SK-N-SH (cell line): ENCODE measurements at regions not wholly inside any gene's neighbourhood (a gene's known extent, or its start where the extent isn't known, plus 50 kb on each side); places are given as distances from the start of the nearest gene placed in this dataset.

ENCODE experiments used
- CTCF ChIA-PET: fragments of 300-600, 350-600 bp; formaldehyde crosslinking; extraction: SDS; loops from one replicate; lab custom pipeline; 2021; lab: Yijun Ruan, JAX
- POLR2A ChIA-PET: fragments of 350-600 bp; sonication (Branson Sonifier 250); formaldehyde crosslinking; extraction: SDS; loops from one replicate; lab custom pipeline; 2020; ENCODE audit warnings: antibody characterized with exemption, inconsistent platforms; lab: Yijun Ruan, JAX
- DNase-seq: peaks from one replicate; pipeline ENCODE4 v3.0.0; 2012
- H2AFZ ChIP-seq: fragments of 200-600 bp; sonication (generic); 2 replicates; pipeline ENCODE4 v1.8.1; 2016; ENCODE audit warnings: antibody characterized with exemption, mild to moderate bottlenecking, low read depth
- H3F3A ChIP-seq: fragments of 200-600 bp; sonication (generic); replicated peaks from 2 replicates; pipeline ENCODE3; 2016; ENCODE audit warnings: antibody characterized with exemption, mild to moderate bottlenecking; ENCODE audit not compliant: insufficient read depth
- H3K27ac ChIP-seq, 2 experiments: fragments of 200-500 bp in 1 of 2; fragments of 200-600 bp in 1 of 2; sonication (Bioruptor generic) in 1 of 2; sonication (generic), shearing (Covaris generic) in 1 of 2; 2 replicates each; pipeline versions ENCODE4 v1.5.1 to v1.6.1; 2014 to 2016; ENCODE audit warnings: low read depth in 2 of 2, inconsistent platforms in 1 of 2, low read length in 1 of 2, mild to moderate bottlenecking in 1 of 2, mixed read lengths in 1 of 2
- H3K27me3 ChIP-seq: fragments of 200-600 bp; sonication (generic), shearing (Covaris generic); 2 replicates; pipeline ENCODE4 v1.6.1; 2016; ENCODE audit warnings: mixed run types; ENCODE audit not compliant: insufficient read depth
- H3K36me3 ChIP-seq, 2 experiments: fragments of 200-500 bp in 1 of 2; fragments of 200-600 bp in 1 of 2; sonication (Bioruptor generic) in 1 of 2; sonication (generic) in 1 of 2; replicated peaks in 1 of 2; 2 replicates each; pipeline versions ENCODE3 to v1.5.1; 2014 to 2016; ENCODE audit warnings: low read length in 1 of 2, mild to moderate bottlenecking in 1 of 2; ENCODE audit not compliant: insufficient read depth in 2 of 2, control insufficient read depth in 1 of 2
- H3K4me1 ChIP-seq, 2 experiments: fragments of 200-500 bp in 1 of 2; fragments of 200-600 bp in 1 of 2; sonication (Bioruptor generic) in 1 of 2; sonication (generic), shearing (Covaris generic) in 1 of 2; 2 replicates each; pipeline versions ENCODE4 v1.5.1 to v1.6.1; 2014 to 2016; ENCODE audit warnings: low read depth in 1 of 2, low read length in 1 of 2, mixed run types in 1 of 2; ENCODE audit not compliant: insufficient read depth in 2 of 2, control insufficient read depth in 1 of 2
- H3K4me2 ChIP-seq: fragments of 200-600 bp; sonication (generic), shearing (Covaris generic); 2 replicates; pipeline ENCODE4 v1.6.1; 2017; ENCODE audit warnings: mixed run types
- H3K4me3 ChIP-seq, 2 experiments: fragments of 200-500 bp in 1 of 2; fragments of 200-600 bp in 1 of 2; sonication (Bioruptor generic) in 1 of 2; sonication (generic), shearing (Covaris generic) in 1 of 2; 2 replicates each; pipeline versions ENCODE4 v1.5.1 to v1.8.1; 2014 to 2016; ENCODE audit warnings: low read depth in 2 of 2, inconsistent platforms in 1 of 2, low read length in 1 of 2, mild to moderate bottlenecking in 1 of 2, mixed read lengths in 1 of 2, moderate library complexity in 1 of 2
- H3K79me2 ChIP-seq: fragments of 200-600 bp; sonication (generic); 2 replicates; pipeline ENCODE4 v1.8.1; 2017; ENCODE audit warnings: mild to moderate bottlenecking; ENCODE audit not compliant: insufficient read depth
- H3K9ac ChIP-seq: fragments of 200-600 bp; sonication (generic); 2 replicates; pipeline ENCODE4 v1.6.1; 2017; ENCODE audit warnings: mixed run types
- H3K9me2 ChIP-seq: fragments of 200-600 bp; sonication (generic); 2 replicates; pipeline ENCODE4 v1.6.1; 2017; ENCODE audit warnings: mixed run types
- H3K9me3 ChIP-seq: fragments of 200-600 bp; sonication (generic); 2 replicates; pipeline ENCODE4 v1.6.1; 2017; ENCODE audit warnings: mixed run types, mild to moderate bottlenecking, moderate library complexity
- H4K20me1 ChIP-seq: fragments of 200-600 bp; sonication (generic); 2 replicates; pipeline ENCODE4 v1.6.1; 2017; ENCODE audit warnings: mild to moderate bottlenecking, mixed run types; ENCODE audit not compliant: insufficient read depth
- EP300 ChIP-seq, 2 experiments: IDR thresholded peaks; 2 replicates each; pipeline versions ENCODE4 v1.4.0 to v1.6.1; 2012; ENCODE audit warnings: borderline replicate concordance in 1 of 2, low read depth in 1 of 2, low read length in 1 of 2
- FOSL2 ChIP-seq: IDR thresholded peaks from 2 replicates; pipeline ENCODE4 v1.4.0; 2012; ENCODE audit warnings: low read depth, mild to moderate bottlenecking, moderate library complexity, borderline replicate concordance
- FOXM1 ChIP-seq: IDR thresholded peaks from 2 replicates; pipeline ENCODE4 v1.4.0; 2012; ENCODE audit warnings: low read depth, mild to moderate bottlenecking
- IRF3 ChIP-seq: fragments of 150-350 bp; IDR thresholded peaks from 2 replicates; pipeline ENCODE4 v1.6.1; 2016; ENCODE audit warnings: mild to moderate bottlenecking, low read depth, low read length
- JUND ChIP-seq: IDR thresholded peaks from 2 replicates; pipeline ENCODE4 v1.4.0; 2012
- MEF2A ChIP-seq: IDR thresholded peaks from 2 replicates; pipeline ENCODE4 v1.4.0; 2012; ENCODE audit warnings: low read depth, borderline replicate concordance
- MXI1 ChIP-seq: IDR thresholded peaks from 2 replicates; pipeline ENCODE4 v1.6.1; 2012; ENCODE audit warnings: mild to moderate bottlenecking, low read depth, low read length, improper control_type of control experiment
- NFIC ChIP-seq: IDR thresholded peaks from 2 replicates; pipeline ENCODE4 v1.4.0; 2012; ENCODE audit warnings: borderline replicate concordance
- NRF1 ChIP-seq: IDR thresholded peaks from 2 replicates; pipeline ENCODE4 v1.6.1; 2012; ENCODE audit warnings: low read depth, mild to moderate bottlenecking, low read length
- RAD21 ChIP-seq: IDR thresholded peaks from 2 replicates; pipeline ENCODE4 v1.6.1; 2012; ENCODE audit warnings: mild to moderate bottlenecking, low read length
- USF1 ChIP-seq: IDR thresholded peaks from 2 replicates; pipeline ENCODE4 v1.4.0; 2012; ENCODE audit warnings: low read depth, borderline replicate concordance
- WGBS: methylation state at CpG from one replicate; pipeline ENCODE4 v1.1.6; 2017; ENCODE audit warnings: low lambda C conversion rate; 5-methylcytosine and 5-hydroxymethylcytosine counted together

GRCh38 chr5:75961818-75962217 is 121.4 kb upstream of the SV2C start:
- Histone ChIP-seq H3K9me2 (no peaks in the 10 kb centered on the region), H3K4me3 (no peak overlapping the region), H3K27ac (no peak overlapping the region), H4K20me1 (no peaks in the 10 kb centered on the region), H3K4me1 (no peaks in the 10 kb centered on the region; a peak in 1 of 4 replicates), H3K9me3 (no peaks in the 10 kb centered on the region), H2AFZ (no peak overlapping the region), H3K4me2 (no peak overlapping the region), H3F3A (no peaks in the 10 kb centered on the region), H3K79me2 (no peaks in the 10 kb centered on the region), H3K9ac (no peak overlapping the region), H3K27me3 (no peaks in the 10 kb centered on the region), H3K36me3 (no peaks in the 10 kb centered on the region)
- CTCF ChIA-PET = no interaction called here
- DNase-seq = no peak
- 0% methylated on average over 1 of the region's 1 CpG for WGBS
- POLR2A ChIA-PET = no interaction called here
- TF ChIP-seq FOXM1 (no peak), RAD21 (no peak)
- TF ChIP-seq, all 33 proteins: peak for 0

- Histone ChIP-seq H3K4me2 (no peak overlapping the region), H3K9me2 (no peaks in the 10 kb centered on the region), H3K4me1 (no peaks in the 10 kb centered on the region; a peak in 1 of 4 replicates), H3K9me3 (no peaks in the 10 kb centered on the region), H3K27ac (no peak overlapping the region), H3K79me2 (no peaks in the 10 kb centered on the region), H4K20me1 (no peaks in the 10 kb centered on the region), H3F3A (no peaks in the 10 kb centered on the region), H3K4me3 (no peak overlapping the region), H2AFZ (no peak overlapping the region), H3K36me3 (no peaks in the 10 kb centered on the region), H3K9ac (no peak overlapping the region), H3K27me3 (no peaks in the 10 kb centered on the region)
- ChIA-PET POLR2A (no interaction called here), CTCF (interaction anchor here (0.7 to 1.4 kb wide), 2 partner anchors 17 to 26 kb away, joined by 3 read pairs; no protein-coding TSS in a partner anchor)
- TF ChIP-seq FOSL2 (no peak), JUND (no peak), USF1 (no peak), MXI1 (no peak), EP300 (IDR thresholded peaks at IDR 0.05; ENCODE audit: borderline replicate concordance in 1 of 2, low read depth in 1 of 2, low read length in 1 of 2) (no peak), NRF1 (no peak), IRF3 (no peak), MEF2A (no peak)
- DNase-seq = no peak
These were observed 123.1 kb upstream of the SV2C start for GRCh38 chr5:75960129-75960528.

GRCh38 chr5:75952963-75953362 is 130.2 kb upstream of the SV2C start:
- Histone ChIP-seq H3F3A (no peaks in the 10 kb centered on the region), H3K9ac (no peak overlapping the region)
- POLR2A ChIA-PET = no interaction called here

More at GRCh38 chr5:75952963-75953362, 130.2 kb upstream of the SV2C start:
- no peak overlapping the region for H3K27ac ChIP-seq
- no peaks in the 10 kb centered on the region for H3K36me3 ChIP-seq
- TF ChIP-seq NFIC = no peak
- H3K4me3 ChIP-seq = no peak overlapping the region
- H4K20me1 ChIP-seq = no peaks in the 10 kb centered on the region
- DNase-seq = no peak
- H3K4me1 ChIP-seq = peaks cover 0 to 3% of the 10 kb centered on the region in 2 experiments; a peak in 1 of 4 replicates
- H2AFZ ChIP-seq = no peak overlapping the region
- 7% methylated on average over 1 of the region's 1 CpG for WGBS
- H3K27me3 ChIP-seq = no peaks in the 10 kb centered on the region
- H3K9me2 ChIP-seq = no peaks in the 10 kb centered on the region
- CTCF ChIA-PET = no interaction called here
- H3K9me3 ChIP-seq = no peaks in the 10 kb centered on the region
- H3K79me2 ChIP-seq = no peaks in the 10 kb centered on the region
- no peak overlapping the region for H3K4me2 ChIP-seq
